ENCODE measurements at regions not wholly inside any gene's neighbourhood (a gene's known extent, or its start where the extent isn't known, plus 50 kb on each side); places are given as distances from the start of the nearest gene placed in this dataset.
A peak's percentile ranks its signal among the peaks of the same experiment; 100 is the strongest.

GRCh38 chr20:4574356-4574690, 111.9 kb upstream of the PRNP start:
- CTCF ChIA-PET (ENCODE audit: partially characterized antibody) = no interaction called here
- Histone ChIP-seq H2BK15ac (ENCODE audit: low read length) (no peak overlapping the region), H3K56ac (replicated peaks; ENCODE audit: insufficient read length, low read depth, low read length) (no peak overlapping the region), H4K5ac (ENCODE audit: insufficient read length, low read depth, low read length) (no peak overlapping the region), H3K4me2 (ENCODE audit: insufficient read depth in 1 of 2, low read depth in 2 of 2, low read length in 2 of 2) (no peak overlapping the region), H3K23ac (ENCODE audit: insufficient read length) (no peak overlapping the region), H4K20me1 (replicated peaks in 1 of 2; ENCODE audit: control insufficient read depth in 1 of 2, insufficient read depth in 2 of 2, low read length in 2 of 2) (no peaks in the 10 kb centered on the region), H3K27me3 (replicated peaks in 1 of 4; ENCODE audit: control insufficient read depth in 3 of 4, extremely low read depth in 1 of 4, insufficient read depth in 3 of 4, low read length in 3 of 4) (peaks cover 0 to 1% (median 0%) of the 10 kb centered on the region in 4 experiments; a peak in 1 of 7 replicates), H2AFZ (ENCODE audit: low read length) (peak overlapping the region; percentile 99), H3K36me3 (ENCODE audit: control insufficient read depth in 2 of 4, insufficient read depth in 4 of 4, low read length in 3 of 4) (no peaks in the 10 kb centered on the region; a peak in 1 of 8 replicates), H3K9ac (replicated peaks in 1 of 4; ENCODE audit: extremely low read depth in 1 of 4, low read depth in 3 of 4, low read length in 3 of 4) (no peak overlapping the region), H3K79me2 (ENCODE audit: control insufficient read depth in 1 of 2, insufficient read depth in 2 of 2, low read length in 2 of 2) (no peaks in the 10 kb centered on the region), H4K91ac (replicated peaks; ENCODE audit: insufficient read length, low read length) (no peak overlapping the region), H2BK20ac (ENCODE audit: low read length) (no peak overlapping the region), H2BK120ac (replicated peaks; ENCODE audit: low read depth, low read length) (no peak overlapping the region), H3K79me1 (ENCODE audit: low read depth, low read length) (no peaks in the 10 kb centered on the region), H2AK5ac (ENCODE audit: low read depth, low read length) (no peak overlapping the region), H3K18ac (ENCODE audit: extremely low read depth, low read length) (no peak overlapping the region), H3K27ac (ENCODE audit: low read depth, low read length) (no peak overlapping the region), H3K4ac (replicated peaks; ENCODE audit: insufficient read length, low read depth, low read length) (no peak overlapping the region), H3K4me3 (ENCODE audit: extremely low read depth in 1 of 4, insufficient read depth in 2 of 4, low read depth in 3 of 4, low read length in 4 of 4) (no peak overlapping the region; a peak in 1 of 8 replicates), H4K8ac (ENCODE audit: extremely low read depth, insufficient read depth, low read length) (no peak overlapping the region), H2BK12ac (ENCODE audit: low read depth, low read length) (no peak overlapping the region), H3K14ac (ENCODE audit: insufficient read length) (no peak overlapping the region), H3K9me3 (ENCODE audit: insufficient read depth in 2 of 2, low read depth in 1 of 2, low read length in 1 of 2) (no peaks in the 10 kb centered on the region), H2BK5ac (ENCODE audit: low read depth, low read length) (no peak overlapping the region), H3K4me1 (replicated peaks in 1 of 4; ENCODE audit: control insufficient read depth in 3 of 4, insufficient read depth in 4 of 4, low read length in 3 of 4) (peaks cover 0 to 1% (median under 1%) of the 10 kb centered on the region in 4 experiments; a peak in 2 of 7 replicates), H3K23me2 (ENCODE audit: low read depth, low read length) (no peaks in the 10 kb centered on the region)
- no peak for FAIRE-seq
- TF ChIP-seq TEAD4 (IDR thresholded peaks at IDR 0.05; ENCODE audit: low read depth, low read length) = no peak
- no peak for TF ChIP-seq ZNF274 (IDR thresholded peaks at IDR 0.05; ENCODE audit: borderline replicate concordance, extremely low read depth, low read length)
- no peak for TF ChIP-seq POLR2A (IDR thresholded peaks at IDR 0.05; ENCODE audit: control extremely low read depth in 1 of 2, low read depth in 2 of 2, low read length in 2 of 2)
- POLR2A ChIA-PET (ENCODE audit: partially characterized antibody) = no interaction called here
- DNase-seq (ENCODE audit: low read depth in 1 of 2, low spot score in 2 of 2) = no peak
- 85% methylated on average over 3 of the region's 3 CpGs; no CpG with 5 or more reads in 1 of the 2 experiments for WGBS, 2 experiments (ENCODE audit: extremely low coverage in 1 of 2, insufficient coverage in 1 of 2, insufficient read length in 1 of 2, insufficient replicate concordance in 2 of 2, low coverage in 1 of 2, low lambda C conversion rate in 2 of 2, missing lambda C conversion rate in 1 of 2)

Data from H1 (cell line).